Heart left ventricle (tissue), 16 donors: ENCODE measurements at regions not wholly inside any gene's neighbourhood (a gene's known extent, or its start where the extent isn't known, plus 50 kb on each side); places are given as distances from the start of the nearest gene placed in this dataset.
"Not testable (repeated sequence)": the region's sequence is repeated elsewhere in the genome, so short reads cannot be mapped to it uniquely, and the experiment has no call there.

Experiments
- ATAC-seq, 4 donors: fragments of 200-7000 bp; cut with Tn5 transposase; one replicate each; pipeline ENCODE4 v1.9.1; 2020 to 2022; ENCODE audit warnings: moderate library complexity in 4 of 4, mild to moderate bottlenecking in 3 of 4, moderate number of reproducible peaks in 1 of 4
- DNase-seq, 5 donors: peaks; one replicate each; pipeline ENCODE4 v3.0.0-alpha.2; 2020
- H3K27ac ChIP-seq, 12 donors: fragments of 200-600 bp; sonication (generic) in 4 of 12; one replicate each; pipeline versions ENCODE4 v1.5.0 to v1.8.0; 2016 to 2022; ENCODE audit warnings: mild to moderate bottlenecking in 2 of 12
- H3K27me3 ChIP-seq, 9 donors: fragments of 200-600 bp; sonication (generic) in 2 of 9; one replicate each; pipeline versions ENCODE4 v1.5.1 to v1.8.0; 2016 to 2022; ENCODE audit warnings: mild to moderate bottlenecking in 3 of 9
- H3K36me3 ChIP-seq, 9 donors: fragments of 200-600 bp; sonication (generic) in 2 of 9; one replicate each; pipeline versions ENCODE4 v1.5.0 to v1.8.0; 2018 to 2022; ENCODE audit warnings: mild to moderate bottlenecking in 2 of 9
- H3K4me1 ChIP-seq, 12 donors: fragments of 200-600 bp; sonication (generic) in 4 of 12; one replicate each; pipeline versions ENCODE4 v1.5.0 to v1.8.0; 2016 to 2022; ENCODE audit warnings: mild to moderate bottlenecking in 3 of 12
- H3K4me3 ChIP-seq, 12 donors: fragments of 200-600 bp; sonication (generic) in 4 of 12; one replicate each; pipeline versions ENCODE4 v1.5.0 to v1.8.0; 2017 to 2022; ENCODE audit warnings: mild to moderate bottlenecking in 9 of 12, moderate library complexity in 4 of 12
- H3K9me3 ChIP-seq, 12 donors: fragments of 200-600 bp; sonication (generic) in 4 of 12; one replicate each; pipeline versions ENCODE4 v1.5.0 to v1.8.0; 2016 to 2022; ENCODE audit warnings: mild to moderate bottlenecking in 1 of 12
- CTCF ChIP-seq, 12 donors: fragments of 200-600 bp; sonication (generic) in 4 of 12; IDR thresholded peaks; one replicate each; pipeline versions ENCODE4 v1.5.0 to v1.8.0; 2018 to 2022; ENCODE audit warnings: antibody characterized with exemption in 12 of 12, mild to moderate bottlenecking in 5 of 12
- POLR2A ChIP-seq, 2 donors: fragments of 450-650 bp; IDR thresholded peaks; one replicate each; pipeline ENCODE4 v1.6.1; 2017; ENCODE audit warnings: antibody characterized with exemption in 2 of 2, mild to moderate bottlenecking in 2 of 2, moderate library complexity in 2 of 2
- whole genome bisulfite sequencing, 4 donors: extraction: QIAGEN DNeasy Blood & Tissue Kit in 2 of 4; methylation state at CpG; one replicate each; pipeline versions ENCODE4 v1.1.5 to v1.1.7; 2013 to 2018; 5-methylcytosine and 5-hydroxymethylcytosine counted together
- intact Hi-C, 10 donors: fragments of 100-400 bp; cut with DNase I; formaldehyde crosslinking; loops; one replicate each; pipeline versions ENCODE4 v1.11.1 to v1.14.2; 2022
- donor health status: ischemic (EF 13 %, LVEDD 7.1; RV severe dilation, severe dysfunction).
- donor health status: healthy with polysubstance abuse.
- donor health status: DM: no; HTN: yes; CAD: no.
- donor health status: DM: no; HTN: no; CAD: no.
- donor health status: ischemic (EF 25% LVEDD 6.9; RV normal size, moderate dysfunction).
- donor health status: ischemic (EF 25% LVEDD 5.7; RV mildly dilated, moderate dysfunction).
- donor health status: healthy.
- donor health status: DM: yes; HTN: yes; CAD: no.
- donor health status: ischemic (EF 35%, LVEDD 5.7; RV mildly dilated, moderate dysfunction).
- donor health status: nonischemic (EF 11% LVEDD 7.7; RV severe dilation, severe dysfunction).
- donor health status: DM: yes; HTN: yes; CAD: no.
- donor health status: PGD.
- donor health status: ischemic (EF 29% LVEDD 5.4; RV normal size, mild dysfunction).
- donor health status: nonischemic (EF 23%, LVEDD 6.1; RV moderate dilation, normal function).

DNA sequence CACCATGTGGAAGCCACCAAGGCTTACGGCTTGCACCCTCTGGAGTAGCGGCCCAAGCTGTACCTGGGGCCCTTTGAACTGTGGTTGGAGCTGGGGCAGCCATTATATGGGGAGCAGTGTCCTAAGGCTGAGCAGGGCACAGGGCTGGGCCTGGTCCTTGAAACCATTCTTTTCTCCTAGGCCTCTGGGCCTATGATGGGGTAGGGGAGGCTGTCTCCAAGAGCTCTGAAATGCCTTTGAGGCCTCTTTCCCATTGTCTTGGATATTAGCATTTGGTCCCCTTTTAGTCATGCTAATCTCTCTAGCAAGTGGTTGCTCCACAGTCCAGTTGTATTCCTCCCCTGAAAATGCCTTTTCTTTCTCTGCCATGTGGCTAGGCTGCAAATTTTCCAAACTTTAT lies 96.4 kb upstream of the ARX start:
- no peaks in the 10 kb centered on the region for H3K9me3 ChIP-seq
- ATAC-seq (no peak), DNase-seq (no peak)
- H3K4me3 ChIP-seq, result no peak overlapping the region
- WGBS, 4 donors, result 75 to 98% (median 92%) methylated on average over 2 of the region's 2 CpGs
- H3K36me3 ChIP-seq, result no peaks in the 10 kb centered on the region
- H3K27me3 ChIP-seq, result peaks cover 0 to 4% (median 0%) of the 10 kb centered on the region in 9 donors
- intact Hi-C loops, result no loop called here
- H3K27ac ChIP-seq, result no peak overlapping the region
- TF ChIP-seq POLR2A (IDR thresholded peaks at IDR 0.05) (no peak), CTCF (IDR thresholded peaks at IDR 0.05) (no peak)
- no peaks in the 10 kb centered on the region for H3K4me1 ChIP-seq

- intact Hi-C loops, result no loop called here
- no peak for TF ChIP-seq POLR2A (IDR thresholded peaks at IDR 0.05)
- no peak for TF ChIP-seq CTCF (IDR thresholded peaks at IDR 0.05)
Measured at GRCh38 chrX:25108481-25108880, 92.7 kb upstream of the ARX start.

DNA sequence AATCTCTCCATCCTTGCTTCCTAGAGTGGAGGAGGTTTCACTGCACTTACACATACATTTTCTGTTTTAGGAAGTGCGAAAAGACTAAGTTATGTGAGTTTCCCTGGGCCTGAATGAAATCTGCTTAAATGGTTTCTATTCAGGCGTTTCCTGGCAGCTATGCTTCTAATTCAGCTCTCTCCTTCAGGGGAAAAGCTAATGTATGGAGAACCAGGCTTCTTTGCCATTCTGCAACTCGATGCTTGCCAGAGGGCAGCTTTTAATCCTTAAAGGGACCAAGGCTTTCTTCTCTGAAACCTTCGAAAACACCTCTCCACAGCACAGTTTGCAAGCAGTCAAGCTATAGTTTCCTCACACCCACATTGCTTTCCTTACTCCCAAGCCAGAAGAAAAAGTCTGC lies 89.5 kb upstream of the ARX start:
- no peaks in the 10 kb centered on the region for H3K9me3 ChIP-seq
- H3K4me1 ChIP-seq, result no peaks in the 10 kb centered on the region
- 31 to 43% (median 38%) methylated on average over 4 of the region's 4 CpGs for WGBS, 4 donors
- DNase-seq (no peak), ATAC-seq (no peak)
- intact Hi-C loops, result no loop called here
- no peak for TF ChIP-seq POLR2A (IDR thresholded peaks at IDR 0.05)
- TF ChIP-seq CTCF (IDR thresholded peaks at IDR 0.05), result no peak
- no peak overlapping the region for H3K27ac ChIP-seq
- H3K4me3 ChIP-seq, result no peak overlapping the region
- H3K27me3 ChIP-seq, result no peaks in the 10 kb centered on the region
- no peaks in the 10 kb centered on the region for H3K36me3 ChIP-seq

More at GRCh38 chrX:25108481-25108880, 92.7 kb upstream of the ARX start:
- WGBS, 4 donors, result 59 to 69% (median 65%) methylated on average over 2 of the region's 2 CpGs
- Histone ChIP-seq H3K27me3 (peaks cover 0 to 4% (median 0%) of the 10 kb centered on the region in 9 donors), H3K4me1 (no peaks in the 10 kb centered on the region), H3K27ac (no peak overlapping the region), H3K9me3 (no peaks in the 10 kb centered on the region), H3K36me3 (no peaks in the 10 kb centered on the region), H3K4me3 (no peak overlapping the region)
- DNase-seq, result no peak
- ATAC-seq, result no peak

GRCh38 chrX:25096522-25097045 lies 80.8 kb upstream of the ARX start:
- ATAC-seq (no peak), DNase-seq (no peak)
- no peak overlapping the region for H3K27ac ChIP-seq
- 50 to 71% (median 56%) methylated on average over 3 of the region's 3 CpGs for WGBS, 4 donors
- H3K4me1 ChIP-seq, result no peaks in the 10 kb centered on the region
- no peaks in the 10 kb centered on the region for H3K36me3 ChIP-seq
- H3K27me3 ChIP-seq, result peaks cover 0 to 12% (median 0%) of the 10 kb centered on the region in 9 donors
- TF ChIP-seq POLR2A (IDR thresholded peaks at IDR 0.05), result no peak
- no peak for TF ChIP-seq CTCF (IDR thresholded peaks at IDR 0.05)
- H3K9me3 ChIP-seq, result no peaks in the 10 kb centered on the region
- no peak overlapping the region for H3K4me3 ChIP-seq
- intact Hi-C loops, result no loop called here

DNA sequence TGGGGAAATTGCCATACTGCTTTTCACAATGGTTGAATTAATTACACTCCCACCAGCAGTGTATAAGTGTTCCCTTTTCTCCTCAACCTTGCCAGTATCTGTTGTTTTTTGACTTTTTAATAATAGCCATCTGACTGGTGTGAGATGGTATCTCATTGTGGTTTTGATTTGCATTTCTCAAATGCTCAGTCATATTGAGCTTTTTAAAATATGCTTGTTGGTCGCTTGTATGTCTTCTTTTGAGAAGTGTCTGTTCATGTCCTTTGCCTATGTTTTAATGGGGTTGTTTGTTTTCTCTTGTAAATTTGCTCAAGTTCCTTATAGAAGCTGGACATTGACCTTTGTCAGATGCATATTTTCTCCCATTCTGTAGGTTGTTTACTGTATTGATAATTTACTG lies 75.4 kb upstream of the ARX start:
- intact Hi-C loops, ATAC-seq, H3K36me3 ChIP-seq, DNase-seq, H3K27me3 ChIP-seq, H3K27ac ChIP-seq, H3K4me3 ChIP-seq, H3K4me1 ChIP-seq: not testable (repeated sequence)
- 55 to 74% (median 61%) methylated on average over 1 of the region's 1 CpG for WGBS, 4 donors
- peaks cover 0 to 23% (median 0%) of the 10 kb centered on the region in 12 donors for H3K9me3 ChIP-seq
